HFFc6 (cell line): ENCODE measurements at regions not wholly inside any gene's neighbourhood (a gene's known extent, or its start where the extent isn't known, plus 50 kb on each side); places are given as distances from the start of the nearest gene placed in this dataset.

ENCODE experiments used
- DNase-seq: peaks from one replicate; pipeline ENCODE4 v3.0.0-alpha.2; 2018
- H3K27ac Mint-ChIP-seq: 2 replicates; pipeline ENCODE4 v1.8.0; 2020; ENCODE audit warnings: mild to moderate bottlenecking, mixed read lengths
- H3K27me3 Mint-ChIP-seq: 2 replicates; pipeline ENCODE4 v1.8.0; 2021; ENCODE audit warnings: mild to moderate bottlenecking, moderate library complexity, mixed read lengths; ENCODE audit not compliant: insufficient read depth
- H3K36me3 Mint-ChIP-seq: 2 replicates; pipeline ENCODE4 v1.8.0; 2021; ENCODE audit warnings: low read depth, mixed read lengths
- H3K4me1 Mint-ChIP-seq: 2 replicates; pipeline ENCODE4 v1.8.0; 2020; ENCODE audit warnings: low read depth, mixed read lengths
- H3K4me3 Mint-ChIP-seq: 2 replicates; pipeline ENCODE4 v1.8.0; 2020; ENCODE audit warnings: mild to moderate bottlenecking, moderate library complexity, mixed read lengths
- H3K9me3 Mint-ChIP-seq: 2 replicates; pipeline ENCODE4 v1.8.0; 2020; ENCODE audit warnings: mild to moderate bottlenecking, mixed read lengths
- TF ChIP-seq, protein P1 (sequence below): fragments of 200-600 bp; sonication (generic); IDR thresholded peaks from 2 replicates; pipeline ENCODE4 v1.5.0; 2021; ENCODE audit warnings: antibody characterized with exemption, mild to moderate bottlenecking

DNA sequence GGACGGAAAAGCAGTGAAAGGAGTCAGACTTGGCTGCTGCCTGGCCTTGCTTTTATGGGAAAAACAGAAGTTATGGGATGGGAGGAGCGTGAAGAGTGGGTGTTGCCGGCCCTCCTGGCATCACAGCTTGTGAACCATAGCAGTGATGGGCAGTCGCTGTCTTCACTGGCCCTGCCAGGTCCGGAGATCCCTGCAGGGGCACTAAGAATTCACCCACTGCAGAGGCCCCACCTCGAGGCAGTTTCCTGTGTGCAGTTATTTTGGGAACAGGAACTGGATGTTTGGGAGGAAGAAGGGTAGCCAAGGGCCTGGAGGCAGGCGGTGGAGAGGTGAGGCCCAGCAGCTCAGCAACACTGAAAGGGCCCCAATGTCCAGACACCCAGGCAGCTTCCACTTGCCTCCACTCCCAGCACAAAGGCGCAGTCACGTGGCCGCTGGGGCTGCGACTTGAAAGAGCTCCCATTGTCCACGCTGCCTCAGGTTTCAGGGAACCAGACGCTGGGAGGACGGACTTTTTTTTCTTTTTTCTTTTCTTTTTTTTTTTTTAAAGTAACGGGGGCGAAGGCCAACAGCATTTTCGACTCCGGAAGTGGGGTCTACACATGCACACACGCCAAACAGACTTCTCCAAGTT lies 255.6 kb downstream of the ZNF621 start:
- no peaks in the 10 kb centered on the region for H3K4me1 Mint-ChIP-seq
- H3K27ac Mint-ChIP-seq, result no peak overlapping the region
- DNase-seq, result no peak
- H3K27me3 Mint-ChIP-seq, result no peaks in the 10 kb centered on the region
- no peaks in the 10 kb centered on the region; the same call in 1 of the 2 replicates for H3K36me3 Mint-ChIP-seq
- H3K9me3 Mint-ChIP-seq, result peaks cover 31% of the 10 kb centered on the region
- no peak overlapping the region for H3K4me3 Mint-ChIP-seq
- TF ChIP-seq, protein P1, sequence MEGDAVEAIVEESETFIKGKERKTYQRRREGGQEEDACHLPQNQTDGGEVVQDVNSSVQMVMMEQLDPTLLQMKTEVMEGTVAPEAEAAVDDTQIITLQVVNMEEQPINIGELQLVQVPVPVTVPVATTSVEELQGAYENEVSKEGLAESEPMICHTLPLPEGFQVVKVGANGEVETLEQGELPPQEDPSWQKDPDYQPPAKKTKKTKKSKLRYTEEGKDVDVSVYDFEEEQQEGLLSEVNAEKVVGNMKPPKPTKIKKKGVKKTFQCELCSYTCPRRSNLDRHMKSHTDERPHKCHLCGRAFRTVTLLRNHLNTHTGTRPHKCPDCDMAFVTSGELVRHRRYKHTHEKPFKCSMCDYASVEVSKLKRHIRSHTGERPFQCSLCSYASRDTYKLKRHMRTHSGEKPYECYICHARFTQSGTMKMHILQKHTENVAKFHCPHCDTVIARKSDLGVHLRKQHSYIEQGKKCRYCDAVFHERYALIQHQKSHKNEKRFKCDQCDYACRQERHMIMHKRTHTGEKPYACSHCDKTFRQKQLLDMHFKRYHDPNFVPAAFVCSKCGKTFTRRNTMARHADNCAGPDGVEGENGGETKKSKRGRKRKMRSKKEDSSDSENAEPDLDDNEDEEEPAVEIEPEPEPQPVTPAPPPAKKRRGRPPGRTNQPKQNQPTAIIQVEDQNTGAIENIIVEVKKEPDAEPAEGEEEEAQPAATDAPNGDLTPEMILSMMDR, result no peak

GRCh38 chr3:40780925-40781406 lies 256.2 kb downstream of the ZNF621 start:
- TF ChIP-seq, protein P1, result no peak
- H3K36me3 Mint-ChIP-seq, result peaks cover 4% of the 10 kb centered on the region; the same call in 1 of the 2 replicates
- DNase-seq, result no peak
- H3K27ac Mint-ChIP-seq, result no peak overlapping the region
- no peaks in the 10 kb centered on the region for H3K27me3 Mint-ChIP-seq
- H3K4me3 Mint-ChIP-seq, result no peak overlapping the region
- H3K4me1 Mint-ChIP-seq, result no peaks in the 10 kb centered on the region
- peaks cover 36% of the 10 kb centered on the region for H3K9me3 Mint-ChIP-seq

DNA sequence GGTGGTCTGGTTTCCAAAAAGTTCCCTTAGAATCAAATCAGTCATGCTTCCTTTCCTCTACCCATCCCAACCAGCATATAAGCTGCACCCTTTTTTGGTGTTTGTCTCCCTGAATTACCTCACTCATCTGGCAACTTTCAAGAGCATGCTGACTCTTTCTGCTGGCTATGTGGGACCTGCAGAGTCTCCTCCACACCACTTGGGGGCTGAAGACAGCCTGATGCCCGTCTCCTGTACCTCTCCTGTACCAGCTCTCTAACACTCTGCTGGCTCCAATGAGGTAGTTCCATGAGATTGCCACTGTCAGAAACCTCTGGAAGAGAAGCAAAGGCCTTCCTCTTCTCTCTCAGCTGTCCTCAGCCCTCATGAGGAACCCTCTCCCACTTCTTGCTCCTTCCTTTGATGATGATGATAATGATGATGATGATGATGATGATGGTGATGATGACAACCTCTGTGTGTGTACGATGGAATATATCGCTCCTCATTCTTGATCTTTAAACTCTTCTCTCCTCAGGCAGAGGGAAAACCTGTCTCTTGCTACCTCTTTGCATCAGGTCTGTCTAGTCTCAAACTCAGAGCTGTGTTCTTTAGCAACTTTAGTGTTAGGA lies 257.5 kb downstream of the ZNF621 start:
- no peak overlapping the region for H3K4me3 Mint-ChIP-seq
- peaks cover 40% of the 10 kb centered on the region for H3K9me3 Mint-ChIP-seq
- no peaks in the 10 kb centered on the region for H3K4me1 Mint-ChIP-seq
- no peak for DNase-seq
- no peak overlapping the region for H3K27ac Mint-ChIP-seq
- H3K27me3 Mint-ChIP-seq, result no peaks in the 10 kb centered on the region
- TF ChIP-seq, protein P1, result no peak
- peaks cover 4% of the 10 kb centered on the region; the same call in 1 of the 2 replicates for H3K36me3 Mint-ChIP-seq

GRCh38 chr3:40790746-40791145 lies 266.0 kb downstream of the ZNF621 start:
- H3K4me1 Mint-ChIP-seq, result no peaks in the 10 kb centered on the region
- TF ChIP-seq, protein P1, result no peak

DNA sequence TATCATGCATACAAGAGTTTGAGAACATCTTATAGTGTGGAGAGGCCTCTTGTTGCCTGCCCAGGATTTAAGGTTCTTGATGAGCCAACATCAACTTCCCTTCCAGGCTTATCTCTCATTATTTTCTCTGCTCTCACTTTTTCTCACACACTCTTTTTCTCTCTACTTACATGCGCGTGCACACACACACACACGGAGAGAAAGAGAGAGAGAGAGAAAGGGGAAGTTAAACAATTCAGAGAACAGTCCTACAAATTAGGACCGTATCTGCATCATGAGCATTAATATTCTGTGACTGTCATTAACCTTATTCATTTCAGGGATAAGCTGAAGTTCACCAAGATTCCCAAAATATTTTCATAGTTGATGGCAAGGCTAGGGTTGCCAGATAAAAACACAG lies 269.0 kb downstream of the ZNF621 start:
- DNase-seq, result no peak
- Mint-ChIP-seq H3K4me1 (no peaks in the 10 kb centered on the region), H3K4me3 (no peak overlapping the region), H3K27me3 (peaks cover 1% of the 10 kb centered on the region; the same call in 1 of the 2 replicates), H3K36me3 (no peaks in the 10 kb centered on the region), H3K9me3 (peaks cover 61% of the 10 kb centered on the region), H3K27ac (no peak overlapping the region)
- TF ChIP-seq, protein P1, result no peak

More at GRCh38 chr3:40790746-40791145, 266.0 kb downstream of the ZNF621 start:
- no peak for DNase-seq
- peaks cover 1% of the 10 kb centered on the region; the same call in 1 of the 2 replicates for H3K27me3 Mint-ChIP-seq
- H3K27ac Mint-ChIP-seq, result no peak overlapping the region
- peaks cover 65% of the 10 kb centered on the region for H3K9me3 Mint-ChIP-seq
- no peak overlapping the region for H3K4me3 Mint-ChIP-seq
- H3K36me3 Mint-ChIP-seq, result peaks cover under 1% of the 10 kb centered on the region; the same call in 1 of the 2 replicates
